H9 (cell line): ENCODE measurements at regions not wholly inside any gene's neighbourhood (a gene's known extent, or its start where the extent isn't known, plus 50 kb on each side); places are given as distances from the start of the nearest gene placed in this dataset.

Source experiments
- DNase-seq: peaks from one replicate; pipeline ENCODE4 v3.0.0-alpha.2; 2017
- H2AFZ ChIP-seq: one replicate; pipeline ENCODE4 v1.6.1; 2013; ENCODE audit warnings: mild to moderate bottlenecking, low read length, control low read depth, moderate library complexity
- H2AK5ac ChIP-seq: 2 replicates; pipeline ENCODE4 v1.6.1; 2013; ENCODE audit warnings: low read length, control low read depth, mixed read lengths; ENCODE audit not compliant: insufficient read length
- H2BK120ac ChIP-seq: one replicate; pipeline ENCODE4 v1.6.1; 2013; ENCODE audit warnings: low read depth, mild to moderate bottlenecking, low read length, control low read depth, inconsistent platforms; ENCODE audit not compliant: poor library complexity, severe bottlenecking
- H2BK12ac ChIP-seq: 2 replicates; pipeline ENCODE4 v1.6.1; 2013; ENCODE audit warnings: low read length, control low read depth, mixed read lengths, low read depth; ENCODE audit not compliant: insufficient read length
- H2BK15ac ChIP-seq: 2 replicates; pipeline ENCODE4 v1.6.1; 2013; ENCODE audit warnings: low read depth, low read length, control low read depth
- H2BK20ac ChIP-seq: one replicate; pipeline ENCODE4 v1.6.1; 2013; ENCODE audit warnings: low read depth, mild to moderate bottlenecking, low read length, control low read depth, inconsistent platforms; ENCODE audit not compliant: poor library complexity, severe bottlenecking
- H2BK5ac ChIP-seq: 2 replicates; pipeline ENCODE4 v1.6.1; 2013; ENCODE audit warnings: low read length, control low read depth, mixed read lengths; ENCODE audit not compliant: insufficient read length
- H3K14ac ChIP-seq: 2 replicates; pipeline ENCODE4 v1.6.1; 2013; ENCODE audit warnings: low read length, control low read depth; ENCODE audit not compliant: insufficient read depth
- H3K18ac ChIP-seq: 2 replicates; pipeline ENCODE4 v1.6.1; 2013; ENCODE audit warnings: low read depth, mild to moderate bottlenecking, mixed read lengths, low read length, control low read depth; ENCODE audit not compliant: insufficient read length
- H3K23ac ChIP-seq: 2 replicates; pipeline ENCODE4 v1.6.1; 2013; ENCODE audit warnings: low read length, control low read depth, mixed read lengths, low read depth; ENCODE audit not compliant: insufficient read length
- H3K23me2 ChIP-seq: 2 replicates; pipeline ENCODE4 v1.6.1; 2013; ENCODE audit warnings: low read depth, mild to moderate bottlenecking, mixed read lengths, low read length, control low read depth; ENCODE audit not compliant: insufficient read length, poor library complexity, severe bottlenecking
- H3K27ac ChIP-seq: 2 replicates; pipeline ENCODE4 v1.5.1; 2013; ENCODE audit warnings: low read length, control low read depth, mixed read lengths, low read depth; ENCODE audit not compliant: insufficient read length
- H3K27me3 ChIP-seq: 2 replicates; pipeline ENCODE4 v1.6.1; 2013; ENCODE audit warnings: low read length, control low read depth, inconsistent platforms; ENCODE audit not compliant: insufficient read depth
- H3K4ac ChIP-seq: 2 replicates; pipeline ENCODE4 v1.6.1; 2013; ENCODE audit warnings: low read depth, mild to moderate bottlenecking, control low read depth, inconsistent platforms, low read length, moderate library complexity
- H3K4me1 ChIP-seq: 2 replicates; pipeline ENCODE4 v1.6.1; 2013; ENCODE audit warnings: low read length, control low read depth, inconsistent platforms; ENCODE audit not compliant: insufficient read depth
- H3K4me2 ChIP-seq: 2 replicates; pipeline ENCODE4 v1.6.1; 2013; ENCODE audit warnings: low read length, control low read depth, mixed read lengths; ENCODE audit not compliant: insufficient read length, insufficient read depth
- H3K56ac ChIP-seq: 2 replicates; pipeline ENCODE4 v1.6.1; 2013; ENCODE audit warnings: low read depth, mild to moderate bottlenecking, mixed read lengths, low read length, control low read depth; ENCODE audit not compliant: insufficient read length
- H3K79me1 ChIP-seq: 2 replicates; pipeline ENCODE4 v1.6.1; 2013; ENCODE audit warnings: low read depth, mild to moderate bottlenecking, moderate library complexity, low read length, control low read depth, inconsistent platforms; ENCODE audit not compliant: insufficient read depth, poor library complexity, severe bottlenecking
- H3K79me2 ChIP-seq: 2 replicates; pipeline ENCODE4 v1.6.1; 2013; ENCODE audit warnings: low read length, control low read depth, inconsistent platforms; ENCODE audit not compliant: insufficient read depth
- H3K9ac ChIP-seq: 2 replicates; pipeline ENCODE4 v1.6.1; 2013; ENCODE audit warnings: low read length, control low read depth, mixed read lengths; ENCODE audit not compliant: insufficient read length; ENCODE audit errors: extremely low read depth
- H3K9me3 ChIP-seq: one replicate; pipeline ENCODE4 v1.6.1; 2013; ENCODE audit warnings: low read depth, low read length, inconsistent platforms; ENCODE audit not compliant: control insufficient read depth
- H3T11ph ChIP-seq: one replicate; pipeline ENCODE4 v1.6.1; 2013; ENCODE audit warnings: mild to moderate bottlenecking, low read length, control low read depth, inconsistent platforms
- H4K20me1 ChIP-seq: one replicate; pipeline ENCODE4 v1.6.1; 2013; ENCODE audit not compliant: control insufficient read depth, insufficient read length, insufficient read depth
- H4K5ac ChIP-seq: 2 replicates; pipeline ENCODE4 v1.6.1; 2013; ENCODE audit warnings: low read depth, mild to moderate bottlenecking, mixed read lengths, low read length, control low read depth; ENCODE audit not compliant: insufficient read length
- H4K8ac ChIP-seq: replicated peaks from 2 replicates; pipeline ENCODE4 v1.6.1; 2013; ENCODE audit warnings: low read length, control low read depth, mixed read lengths, low read depth; ENCODE audit not compliant: insufficient read length
- H4K91ac ChIP-seq: 2 replicates; pipeline ENCODE4 v1.6.1; 2013; ENCODE audit warnings: low read depth, mild to moderate bottlenecking, moderate library complexity, mixed read lengths, low read length, control low read depth; ENCODE audit not compliant: insufficient read length
- H3K27ac Mint-ChIP-seq, 3 experiments: 2 replicates in 2 of 3; 3 replicates in 1 of 3; pipeline ENCODE4 v1.8.0; 2020 to 2021; ENCODE audit warnings: mixed read lengths in 3 of 3, mild to moderate bottlenecking in 1 of 3, moderate library complexity in 1 of 3
- H3K27me3 Mint-ChIP-seq: 2 replicates; pipeline ENCODE4 v1.8.0; 2021; ENCODE audit warnings: low read depth, mild to moderate bottlenecking, moderate library complexity, mixed read lengths
- H3K36me3 Mint-ChIP-seq, 3 experiments: 2 replicates in 2 of 3; 3 replicates in 1 of 3; pipeline ENCODE4 v1.8.0; 2020 to 2021; ENCODE audit warnings: low read depth in 3 of 3, mixed read lengths in 3 of 3; ENCODE audit not compliant: insufficient read depth in 1 of 3
- H3K4me1 Mint-ChIP-seq, 2 experiments: 2 replicates each; pipeline ENCODE4 v1.8.0; 2020; ENCODE audit warnings: mixed read lengths in 2 of 2
- H3K4me3 Mint-ChIP-seq, 2 experiments: 2 replicates in 1 of 2; 3 replicates in 1 of 2; pipeline ENCODE4 v1.8.0; 2020 to 2021; ENCODE audit warnings: mild to moderate bottlenecking in 2 of 2, mixed read lengths in 2 of 2, moderate library complexity in 1 of 2
- H3K9me3 Mint-ChIP-seq, 2 experiments: 2 replicates in 1 of 2; 3 replicates in 1 of 2; pipeline ENCODE4 v1.8.0; 2020; ENCODE audit warnings: mild to moderate bottlenecking in 2 of 2, mixed read lengths in 2 of 2, moderate library complexity in 1 of 2
- WGBS: extraction: QIAGEN DNeasy Blood & Tissue Kit; methylation state at CpG from one replicate; pipeline ENCODE4 v1.1.7; 2013; ENCODE audit warnings: missing lambda C conversion rate, low lambda C conversion rate, mixed read lengths; ENCODE audit not compliant: insufficient read length; ENCODE audit errors: extremely low coverage; 5-methylcytosine and 5-hydroxymethylcytosine counted together
- TF ChIP-seq, protein P1 (sequence below): fragments of 200-600 bp; sonication (generic); conservative IDR thresholded peaks from 3 replicates; pipeline ENCODE4 v1.8.0; 2021; ENCODE audit warnings: antibody characterized with exemption, mild to moderate bottlenecking

DNA sequence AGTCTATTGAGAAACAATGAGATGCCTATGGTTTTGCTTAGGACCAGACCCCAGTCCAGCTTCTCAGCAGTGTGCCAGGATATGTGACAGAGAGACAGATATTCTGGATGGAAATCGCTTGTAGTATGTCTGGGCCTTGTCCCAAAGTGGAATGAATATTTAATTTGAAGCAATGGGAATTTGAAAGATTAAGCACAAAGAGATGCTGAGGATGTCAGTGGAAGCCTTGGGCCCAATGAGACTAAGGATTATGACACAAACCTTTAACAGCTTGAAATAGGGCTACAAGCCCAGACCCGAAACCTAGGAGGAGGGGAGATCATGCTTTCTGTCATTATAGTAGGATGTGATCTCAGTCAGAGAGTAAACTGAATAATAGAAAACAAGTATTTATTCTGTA lies 459.2 kb downstream of the FAT4 start:
- H4K8ac ChIP-seq: no peak overlapping the region
- no peaks in the 10 kb centered on the region for H3K23me2 ChIP-seq
- Mint-ChIP-seq H3K9me3 (peaks cover 23 to 31% of the 10 kb centered on the region in 2 experiments), H3K36me3 (peaks cover 7 to 31% (median 16%) of the 10 kb centered on the region in 3 experiments), H3K27ac (no peak overlapping the region), H3K4me3 (no peak overlapping the region), H3K4me1 (no peaks in the 10 kb centered on the region), H3K27me3 (no peaks in the 10 kb centered on the region)
- H4K91ac ChIP-seq: no peak overlapping the region
- no CpG with 5 or more reads among the region's 2 CpGs for WGBS
- H3K56ac ChIP-seq: no peak overlapping the region
- H3K14ac ChIP-seq: no peak overlapping the region
- no peaks in the 10 kb centered on the region for H3K79me2 ChIP-seq
- no peak overlapping the region for H2AFZ ChIP-seq
- H2BK15ac ChIP-seq: no peak overlapping the region
- no peak overlapping the region for H2BK12ac ChIP-seq
- H3K4ac ChIP-seq: no peak overlapping the region
- H3K4me1 ChIP-seq: no peaks in the 10 kb centered on the region
- no peak overlapping the region for H2BK20ac ChIP-seq
- H2BK5ac ChIP-seq: no peak overlapping the region
- H3K4me2 ChIP-seq: no peak overlapping the region
- DNase-seq: no peak
- no peaks in the 10 kb centered on the region for H3K79me1 ChIP-seq
- no peak overlapping the region for H3K27ac ChIP-seq
- no peak overlapping the region for H4K5ac ChIP-seq
- H3K23ac ChIP-seq: no peak overlapping the region
- H3K9me3 ChIP-seq: peaks cover 8% of the 10 kb centered on the region
- H3T11ph ChIP-seq: no peak overlapping the region
- no peak overlapping the region for H2BK120ac ChIP-seq
- H2AK5ac ChIP-seq: no peak overlapping the region
- no peaks in the 10 kb centered on the region for H4K20me1 ChIP-seq
- no peak overlapping the region for H3K18ac ChIP-seq
- no peak overlapping the region for H3K9ac ChIP-seq
- H3K27me3 ChIP-seq: no peaks in the 10 kb centered on the region
- TF ChIP-seq, protein P1, sequence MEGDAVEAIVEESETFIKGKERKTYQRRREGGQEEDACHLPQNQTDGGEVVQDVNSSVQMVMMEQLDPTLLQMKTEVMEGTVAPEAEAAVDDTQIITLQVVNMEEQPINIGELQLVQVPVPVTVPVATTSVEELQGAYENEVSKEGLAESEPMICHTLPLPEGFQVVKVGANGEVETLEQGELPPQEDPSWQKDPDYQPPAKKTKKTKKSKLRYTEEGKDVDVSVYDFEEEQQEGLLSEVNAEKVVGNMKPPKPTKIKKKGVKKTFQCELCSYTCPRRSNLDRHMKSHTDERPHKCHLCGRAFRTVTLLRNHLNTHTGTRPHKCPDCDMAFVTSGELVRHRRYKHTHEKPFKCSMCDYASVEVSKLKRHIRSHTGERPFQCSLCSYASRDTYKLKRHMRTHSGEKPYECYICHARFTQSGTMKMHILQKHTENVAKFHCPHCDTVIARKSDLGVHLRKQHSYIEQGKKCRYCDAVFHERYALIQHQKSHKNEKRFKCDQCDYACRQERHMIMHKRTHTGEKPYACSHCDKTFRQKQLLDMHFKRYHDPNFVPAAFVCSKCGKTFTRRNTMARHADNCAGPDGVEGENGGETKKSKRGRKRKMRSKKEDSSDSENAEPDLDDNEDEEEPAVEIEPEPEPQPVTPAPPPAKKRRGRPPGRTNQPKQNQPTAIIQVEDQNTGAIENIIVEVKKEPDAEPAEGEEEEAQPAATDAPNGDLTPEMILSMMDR: no peak
